ENCODE measurements at regions not wholly inside any gene's neighbourhood (a gene's known extent, or its start where the extent isn't known, plus 50 kb on each side); places are given as distances from the start of the nearest gene placed in this dataset.
A peak's percentile ranks its signal among the peaks of the same experiment; 100 is the strongest.

- Histone ChIP-seq H3K27ac (no peak overlapping the region), H3K4me3 (no peak overlapping the region)
Observed at GRCh38 chr13:30042891-30043630, 192.6 kb upstream of the UBL3 start.

GRCh38 chr13:30042272-30042671 is 191.9 kb upstream of the UBL3 start:
- H3K27ac ChIP-seq: no peak overlapping the region
- no peak overlapping the region for H3K4me3 ChIP-seq

GRCh38 chr13:30039511-30039911 is 189.1 kb upstream of the UBL3 start:
- Histone ChIP-seq H3K27ac (peak overlapping the region in 1 of 21 experiments; percentile 69), H3K4me3 (no peak overlapping the region)

GRCh38 chr13:30038884-30039283 is 188.5 kb upstream of the UBL3 start:
- Histone ChIP-seq H3K4me3 (no peak overlapping the region), H3K27ac (peak overlapping the region in 3 of 21 experiments; percentile 49 to 69 (median 69))

GRCh38 chr13:30037766-30038165 is 187.3 kb upstream of the UBL3 start:
- H3K4me3 ChIP-seq: no peak overlapping the region
- peak overlapping the region in 4 of 21 experiments; percentile 30 to 69 (median 59) for H3K27ac ChIP-seq

GRCh38 chr13:30037306-30037705 is 186.9 kb upstream of the UBL3 start:
- Histone ChIP-seq H3K4me3 (no peak overlapping the region), H3K27ac (peak overlapping the region in 3 of 21 experiments; percentile 30 to 69 (median 69))

- Histone ChIP-seq H3K4me3 (no peak overlapping the region), H3K27ac (peak overlapping the region in 10 of 21 experiments; percentile 3 to 81 (median 65))
Observed at GRCh38 chr13:30034458-30034795, 184.0 kb upstream of the UBL3 start.

- Histone ChIP-seq H3K27ac (peak overlapping the region in 15 of 21 experiments; percentile 2 to 81 (median 65)), H3K4me3 (no peak overlapping the region)
Observed at GRCh38 chr13:30033681-30034457, 183.5 kb upstream of the UBL3 start.

- no peak overlapping the region for H3K4me3 ChIP-seq
- no peak overlapping the region for H3K27ac ChIP-seq
Observed at GRCh38 chr13:30032263-30032662, 181.8 kb upstream of the UBL3 start.

GRCh38 chr13:30031488-30031887 is 181.1 kb upstream of the UBL3 start:
- no peak overlapping the region for H3K27ac ChIP-seq
- H3K4me3 ChIP-seq: no peak overlapping the region

- H3K27ac ChIP-seq: no peak overlapping the region
- no peak overlapping the region for H3K4me3 ChIP-seq
Observed at GRCh38 chr13:30030141-30030750, 179.8 kb upstream of the UBL3 start.

GRCh38 chr13:30027569-30028455 is 177.4 kb upstream of the UBL3 start:
- H3K27ac ChIP-seq: no peak overlapping the region
- no peak overlapping the region for H3K4me3 ChIP-seq

GRCh38 chr13:30026909-30027308 is 176.5 kb upstream of the UBL3 start:
- Histone ChIP-seq H3K4me3 (no peak overlapping the region), H3K27ac (no peak overlapping the region)

GRCh38 chr13:30026093-30026492 is 175.7 kb upstream of the UBL3 start:
- H3K4me3 ChIP-seq: no peak overlapping the region
- no peak overlapping the region for H3K27ac ChIP-seq

GRCh38 chr13:30025351-30025750 is 174.9 kb upstream of the UBL3 start:
- Histone ChIP-seq H3K4me3 (no peak overlapping the region), H3K27ac (peak overlapping the region in 1 of 21 experiments; percentile 14)

GRCh38 chr13:30024125-30024865 is 173.9 kb upstream of the UBL3 start:
- Histone ChIP-seq H3K4me3 (no peak overlapping the region), H3K27ac (no peak overlapping the region)

- Histone ChIP-seq H3K27ac (no peak overlapping the region), H3K4me3 (no peak overlapping the region)
Observed at GRCh38 chr13:30023196-30023895, 172.9 kb upstream of the UBL3 start.

- Histone ChIP-seq H3K4me3 (no peak overlapping the region), H3K27ac (no peak overlapping the region)
Observed at GRCh38 chr13:30022796-30023195, 172.4 kb upstream of the UBL3 start.

GRCh38 chr13:30022256-30022655 is 171.8 kb upstream of the UBL3 start:
- Histone ChIP-seq H3K4me3 (no peak overlapping the region), H3K27ac (no peak overlapping the region)

Data from skin epidermis (tissue), 12 donors.